DND-41 (cell line): ENCODE measurements at regions not wholly inside any gene's neighbourhood (a gene's known extent, or its start where the extent isn't known, plus 50 kb on each side); places are given as distances from the start of the nearest gene placed in this dataset.

Experiments
- CTCF ChIP-seq: IDR thresholded peaks from 2 replicates; pipeline ENCODE4 v1.5.1; 2012; ENCODE audit warnings: borderline replicate concordance, low read length, moderate library complexity, mild to moderate bottlenecking; ENCODE audit not compliant: poor library complexity, severe bottlenecking; ENCODE audit errors: extremely low read depth
- EZH2 ChIP-seq: IDR thresholded peaks from 3 replicates; pipeline ENCODE4 v1.6.1; 2012; ENCODE audit warnings: borderline replicate concordance, low read depth, mild to moderate bottlenecking, moderate library complexity, low read length, inconsistent platforms; ENCODE audit not compliant: severe bottlenecking

- TF ChIP-seq CTCF: no peak
- TF ChIP-seq EZH2: no peak
These were observed 148.8 kb upstream of the LHX5 start for GRCh38 chr12:113620437-113620976.
